ACC112 (cell line): ENCODE measurements at regions not wholly inside any gene's neighbourhood (a gene's known extent, or its start where the extent isn't known, plus 50 kb on each side); places are given as distances from the start of the nearest gene placed in this dataset.
A peak's percentile ranks its signal among the peaks of the same experiment; 100 is the strongest.

Source experiments
- H2AFZ ChIP-seq: fragments of 200-600 bp; sonication (generic); one replicate; pipeline ENCODE4 v1.6.0; 2017; ENCODE audit warnings: antibody characterized with exemption, low read length; ENCODE audit not compliant: unreplicated experiment
- H3K27ac ChIP-seq: fragments of 200-600 bp; sonication (generic); 2 replicates; pipeline ENCODE4 v1.5.1; 2014; ENCODE audit warnings: low read depth, mild to moderate bottlenecking, antibody characterized with exemption, low read length, moderate library complexity
- H3K27me3 ChIP-seq: fragments of 200-600 bp; sonication (generic); 2 replicates; pipeline ENCODE4 v1.6.1; 2014; ENCODE audit warnings: mild to moderate bottlenecking, antibody characterized with exemption, low read length, moderate library complexity, mixed read lengths; ENCODE audit not compliant: insufficient read depth
- H3K36me3 ChIP-seq: fragments of 200-600 bp; sonication (generic); 2 replicates; pipeline ENCODE4 v1.6.1; 2016; ENCODE audit warnings: mild to moderate bottlenecking, antibody characterized with exemption, low read length, moderate library complexity, mixed read lengths; ENCODE audit not compliant: insufficient read depth
- H3K4me1 ChIP-seq: fragments of 200-600 bp; sonication (generic); one replicate; pipeline ENCODE4 v1.6.1; 2016; ENCODE audit warnings: low read length, mixed read lengths; ENCODE audit not compliant: insufficient read depth, unreplicated experiment, control insufficient read depth
- H3K4me3 ChIP-seq: fragments of 200-600 bp; sonication (generic); 2 replicates; pipeline ENCODE4 v1.5.1; 2014; ENCODE audit warnings: mild to moderate bottlenecking, low read depth, low read length
- H3K79me2 ChIP-seq: fragments of 200-600 bp; sonication (generic); one replicate; pipeline ENCODE4 v1.6.0; 2016; ENCODE audit warnings: low read length; ENCODE audit not compliant: control insufficient read depth, unreplicated experiment, insufficient read depth

DNA sequence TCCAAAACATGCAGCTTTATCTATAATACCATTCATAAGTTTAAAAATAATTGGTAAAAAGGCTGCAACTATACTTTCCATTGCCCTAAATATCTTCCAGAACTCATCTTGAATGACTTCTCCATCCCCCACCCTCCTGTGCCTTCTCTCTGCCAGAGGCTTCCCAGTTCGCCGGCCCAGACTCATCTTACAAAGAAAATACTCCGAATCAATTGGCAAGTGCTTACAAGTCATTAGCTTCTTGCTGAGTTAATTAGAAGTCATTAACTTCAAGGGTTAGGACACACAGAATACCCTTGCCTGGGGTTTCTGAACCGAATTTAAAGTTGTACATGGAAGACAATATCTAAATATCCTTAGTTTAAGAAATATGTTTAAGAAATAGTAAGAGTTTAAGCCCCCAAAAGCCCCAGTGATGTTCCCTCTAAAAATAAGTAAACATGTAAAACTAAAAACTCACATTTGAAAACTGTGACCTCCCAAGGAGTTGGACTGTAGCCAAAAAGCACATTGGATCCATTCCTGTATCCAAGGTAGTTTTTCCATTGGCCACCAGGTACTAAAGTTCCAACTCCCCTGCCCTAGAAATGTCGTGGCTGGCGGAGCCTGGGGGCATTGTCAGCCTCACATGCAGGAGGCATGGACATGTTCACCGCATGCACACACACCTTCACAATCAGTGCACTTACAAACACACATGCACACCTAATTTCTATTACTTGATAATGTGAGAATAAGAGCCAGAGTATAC, 535.2 kb upstream of the FAT1 start:
- H3K27ac ChIP-seq, result no peak overlapping the region
- H3K79me2 ChIP-seq, result no peaks in the 10 kb centered on the region
- no peak overlapping the region for H2AFZ ChIP-seq
- no peak overlapping the region for H3K4me3 ChIP-seq
- no peaks in the 10 kb centered on the region for H3K36me3 ChIP-seq
- no peaks in the 10 kb centered on the region for H3K27me3 ChIP-seq
- H3K4me1 ChIP-seq, result no peaks in the 10 kb centered on the region

DNA sequence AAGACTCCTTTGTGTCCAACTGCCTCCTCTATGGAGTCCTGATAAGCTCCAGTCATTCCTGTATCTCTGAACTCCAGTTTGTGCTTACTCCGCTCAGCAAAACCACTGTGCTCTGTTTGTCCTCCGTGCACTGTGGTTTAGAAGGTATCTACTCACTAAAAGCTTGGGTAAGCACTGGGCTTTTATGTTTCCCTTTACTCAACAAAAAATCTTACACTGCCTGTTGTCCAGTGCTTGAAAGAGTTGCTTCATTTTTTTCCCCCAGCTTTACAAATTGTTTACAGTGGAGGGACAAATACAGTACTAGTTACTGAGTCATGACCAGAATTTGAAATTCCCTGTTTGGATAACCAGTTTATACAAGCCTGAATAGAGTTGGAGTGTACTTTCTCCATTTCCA, 545.3 kb upstream of the FAT1 start:
- no peak overlapping the region for H2AFZ ChIP-seq

DNA sequence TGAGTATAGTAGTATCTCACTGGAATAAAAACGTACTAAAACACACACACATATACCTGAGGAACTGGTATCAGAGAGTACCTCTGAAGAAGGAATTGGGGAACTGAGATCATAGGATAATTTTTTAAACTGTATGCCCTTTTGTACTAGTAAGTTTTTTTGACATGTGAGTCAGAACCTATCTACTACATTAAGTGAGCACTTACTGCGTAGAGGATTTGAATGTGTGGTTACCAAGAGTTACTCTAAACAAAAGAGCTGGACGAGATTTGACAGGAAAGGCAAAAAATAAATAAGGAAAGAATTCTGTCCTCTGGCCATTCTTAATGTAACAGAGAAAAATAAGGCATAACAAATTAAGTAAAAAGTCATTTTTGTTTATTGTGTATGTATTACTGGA, 546.5 kb upstream of the FAT1 start:
- H3K27me3 ChIP-seq, result no peaks in the 10 kb centered on the region
- no peak overlapping the region for H3K27ac ChIP-seq
- H3K4me3 ChIP-seq, result no peak overlapping the region
- no peaks in the 10 kb centered on the region for H3K4me1 ChIP-seq
- H3K36me3 ChIP-seq, result no peaks in the 10 kb centered on the region
- H2AFZ ChIP-seq, result no peak overlapping the region
- H3K79me2 ChIP-seq, result no peaks in the 10 kb centered on the region

More for the DNA sequence above, 545.3 kb upstream of the FAT1 start:
- Histone ChIP-seq H3K4me1 (no peaks in the 10 kb centered on the region), H3K27ac (no peak overlapping the region), H3K27me3 (no peaks in the 10 kb centered on the region), H3K4me3 (no peak overlapping the region), H3K79me2 (no peaks in the 10 kb centered on the region), H3K36me3 (no peaks in the 10 kb centered on the region)

DNA sequence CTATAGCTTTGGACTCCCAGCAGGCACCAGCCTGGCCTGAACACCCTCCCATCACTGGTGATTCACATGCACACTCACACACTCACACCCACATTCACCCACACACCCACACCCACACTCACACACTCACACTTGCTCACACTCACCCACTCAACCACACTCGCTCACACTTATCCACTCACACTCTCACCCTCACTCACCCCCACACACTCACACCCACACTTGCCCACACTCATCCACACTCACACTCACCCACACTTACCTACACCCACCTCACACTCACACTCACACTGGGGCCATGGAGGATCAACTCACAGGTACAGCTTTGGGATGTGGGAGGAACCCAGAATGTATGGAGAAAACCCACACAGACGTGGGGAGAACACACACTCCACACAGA, 548.2 kb upstream of the FAT1 start:
- no peaks in the 10 kb centered on the region for H3K27me3 ChIP-seq
- H3K79me2 ChIP-seq, result no peaks in the 10 kb centered on the region
- no peak overlapping the region for H3K4me3 ChIP-seq
- H3K36me3 ChIP-seq, result no peaks in the 10 kb centered on the region
- no peak overlapping the region for H2AFZ ChIP-seq
- peaks cover 3% of the 10 kb centered on the region for H3K4me1 ChIP-seq
- H3K27ac ChIP-seq, result no peak overlapping the region

DNA sequence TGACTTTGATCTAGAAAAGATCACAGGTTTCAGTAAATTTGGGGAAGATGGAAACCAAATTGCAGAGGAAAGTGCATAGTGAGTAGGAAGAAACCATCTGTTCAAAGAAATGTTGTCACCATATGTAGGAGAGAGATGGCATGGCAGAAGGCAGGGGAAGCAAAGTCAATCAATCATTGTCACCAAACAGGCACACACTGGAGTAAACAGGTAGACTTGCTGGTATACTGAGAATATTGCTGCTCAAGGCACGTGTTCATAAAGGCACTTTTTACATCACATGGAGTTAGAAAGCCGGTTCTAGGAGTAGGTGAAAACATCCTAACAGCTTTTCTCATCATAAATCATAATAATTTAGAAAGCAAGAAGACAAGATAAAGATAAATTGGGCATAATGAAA, 550.5 kb upstream of the FAT1 start:
- no peak overlapping the region for H3K4me3 ChIP-seq
- no peak overlapping the region for H2AFZ ChIP-seq
- no peaks in the 10 kb centered on the region for H3K36me3 ChIP-seq
- H3K4me1 ChIP-seq, result peaks cover 3% of the 10 kb centered on the region
- H3K27ac ChIP-seq, result no peak overlapping the region
- H3K79me2 ChIP-seq, result no peaks in the 10 kb centered on the region
- no peaks in the 10 kb centered on the region for H3K27me3 ChIP-seq

DNA sequence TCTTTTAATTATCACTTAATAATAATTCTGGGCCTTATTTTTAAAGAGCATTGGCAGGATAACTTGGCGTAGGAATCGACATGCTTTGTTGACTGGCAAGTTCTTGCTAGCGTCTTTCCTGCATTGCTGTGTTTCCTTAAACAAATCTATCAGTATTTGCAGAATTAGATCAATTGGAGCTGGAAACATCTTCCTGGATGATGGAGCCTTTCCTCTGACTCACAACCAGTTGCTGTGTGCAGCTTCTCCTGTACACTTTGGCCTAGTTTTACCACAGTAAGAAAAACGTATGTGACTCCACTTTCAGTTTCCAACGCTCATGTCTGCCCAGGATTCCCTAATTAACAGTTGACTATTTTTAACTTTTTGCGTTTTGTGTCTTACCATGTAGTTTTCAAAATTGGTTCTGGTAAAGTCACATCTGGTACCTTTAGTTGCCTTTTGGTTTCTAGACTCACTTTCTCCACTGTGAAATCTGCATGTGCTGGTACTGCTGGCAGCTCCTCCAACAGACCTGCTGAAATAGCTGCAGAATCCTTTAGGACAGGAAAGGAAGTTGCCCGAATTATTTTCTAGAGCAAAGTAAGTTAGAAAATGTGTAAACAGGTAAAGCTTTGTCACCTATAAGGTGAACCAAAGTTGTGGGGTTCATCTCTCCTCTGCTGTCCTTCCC, 553.2 kb upstream of the FAT1 start:
- no peak overlapping the region for H3K27ac ChIP-seq
- peak overlapping the region; percentile 37 for H2AFZ ChIP-seq
- no peaks in the 10 kb centered on the region for H3K36me3 ChIP-seq
- H3K27me3 ChIP-seq, result no peaks in the 10 kb centered on the region
- H3K4me3 ChIP-seq, result peak overlapping the region; percentile 30; the same call in 1 of the 2 replicates
- H3K4me1 ChIP-seq, result peaks cover 3% of the 10 kb centered on the region
- no peaks in the 10 kb centered on the region for H3K79me2 ChIP-seq

DNA sequence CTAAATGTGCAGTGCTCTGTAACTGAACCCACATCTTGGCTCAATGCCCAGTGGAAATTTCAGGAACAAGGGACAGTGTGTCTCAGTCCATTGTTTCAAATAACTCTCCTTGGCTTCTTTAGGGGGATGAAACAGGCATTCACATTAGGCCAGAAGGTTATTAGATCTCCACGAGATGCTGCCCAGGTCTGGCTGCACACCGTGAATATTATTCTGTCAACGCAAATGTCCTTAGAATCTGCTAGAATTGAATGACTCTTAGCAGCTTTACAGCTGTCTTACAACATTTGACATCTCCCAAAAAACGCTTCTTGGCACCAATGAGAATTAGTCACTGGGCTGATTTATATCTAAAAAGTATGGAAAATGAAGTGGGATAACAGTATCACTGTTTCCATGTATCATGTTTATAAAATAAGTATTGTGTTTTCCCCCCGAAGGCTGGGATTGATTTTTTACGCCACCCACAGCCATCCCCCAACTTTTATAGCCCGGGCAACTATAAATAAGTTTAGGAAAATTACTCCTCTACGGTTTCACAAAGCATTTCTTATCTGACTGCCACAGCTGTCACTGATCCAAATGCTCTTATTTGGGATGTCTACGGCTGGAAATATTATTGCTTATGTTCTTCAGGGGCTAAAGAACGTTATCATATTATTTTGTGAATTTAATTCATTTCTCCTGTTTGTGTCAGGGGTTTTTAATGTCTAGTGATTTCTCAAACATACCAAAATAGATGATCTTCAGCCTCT, 559.7 kb upstream of the FAT1 start:
- Histone ChIP-seq H3K36me3 (no peaks in the 10 kb centered on the region), H3K4me1 (no peaks in the 10 kb centered on the region), H3K27ac (no peak overlapping the region), H3K79me2 (no peaks in the 10 kb centered on the region), H3K27me3 (no peaks in the 10 kb centered on the region), H3K4me3 (no peak overlapping the region), H2AFZ (no peak overlapping the region)

DNA sequence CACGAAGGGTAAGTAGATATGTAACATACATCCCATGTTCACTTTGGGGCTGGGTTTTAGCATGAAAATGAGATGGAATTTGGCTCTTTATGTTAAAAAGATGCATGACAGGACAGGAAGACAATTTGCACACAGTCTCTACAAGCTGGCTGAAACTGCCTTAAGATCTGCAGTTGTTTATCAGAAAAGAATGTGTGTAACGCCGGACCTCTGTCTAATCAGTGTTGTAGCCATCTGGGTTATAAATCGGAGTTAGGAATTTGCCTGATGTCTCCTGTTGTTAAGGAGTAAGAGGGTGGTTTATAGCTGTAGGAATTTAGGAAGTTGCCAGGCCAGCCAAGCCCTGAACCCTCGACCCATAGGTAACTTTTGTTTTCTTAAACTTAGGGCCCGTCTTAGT, 562.9 kb upstream of the FAT1 start:
- Histone ChIP-seq H3K79me2 (no peaks in the 10 kb centered on the region), H3K4me1 (peaks cover 10% of the 10 kb centered on the region), H2AFZ (no peak overlapping the region), H3K27me3 (no peaks in the 10 kb centered on the region), H3K27ac (no peak overlapping the region), H3K4me3 (no peak overlapping the region), H3K36me3 (no peaks in the 10 kb centered on the region)

DNA sequence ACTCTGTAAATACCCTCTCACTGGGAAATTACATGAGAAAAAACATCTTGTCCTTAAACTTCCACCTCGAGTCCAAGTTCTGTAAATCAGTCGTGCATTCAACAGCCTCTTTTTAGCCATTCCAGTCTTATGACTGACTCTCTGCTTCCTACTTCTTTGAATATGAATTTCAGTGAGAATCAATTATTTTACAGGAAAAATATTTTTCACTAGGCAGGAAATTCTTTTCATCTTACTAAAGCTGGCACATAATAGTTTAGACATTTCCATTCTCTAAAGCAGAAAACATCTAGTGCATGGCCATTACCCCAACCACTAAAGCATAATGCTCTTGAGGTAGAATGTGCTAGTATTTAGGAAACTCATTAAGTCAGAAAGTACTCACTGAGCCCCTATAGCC, 565.7 kb upstream of the FAT1 start:
- H3K27me3 ChIP-seq, result no peaks in the 10 kb centered on the region
- no peak overlapping the region; the same call in 1 of the 2 replicates for H3K27ac ChIP-seq

DNA sequence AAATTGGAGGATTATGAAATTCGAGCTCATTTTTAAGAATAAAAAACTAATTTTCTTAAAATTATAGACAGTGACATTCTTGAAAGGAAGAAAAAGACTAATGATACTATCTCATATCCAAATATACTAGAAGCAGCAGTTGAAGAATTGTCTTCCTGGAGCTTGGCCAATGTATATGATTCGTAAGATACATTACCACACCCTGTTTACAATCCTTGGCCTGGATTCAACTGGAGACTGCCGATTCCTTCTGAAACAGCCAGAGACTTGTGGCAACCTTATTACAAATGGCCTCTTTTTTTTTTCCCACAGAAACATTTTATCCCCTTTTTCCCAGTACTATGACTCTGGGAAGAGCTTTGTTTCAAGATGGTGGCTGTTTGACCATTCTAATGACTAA, 571.2 kb upstream of the FAT1 start:
- Histone ChIP-seq H3K4me1 (peaks cover 2% of the 10 kb centered on the region), H3K36me3 (no peaks in the 10 kb centered on the region), H3K79me2 (no peaks in the 10 kb centered on the region), H3K4me3 (no peak overlapping the region), H2AFZ (no peak overlapping the region), H3K27ac (no peak overlapping the region), H3K27me3 (no peaks in the 10 kb centered on the region)

More for the DNA sequence above, 565.7 kb upstream of the FAT1 start:
- H3K79me2 ChIP-seq, result no peaks in the 10 kb centered on the region
- no peaks in the 10 kb centered on the region for H3K36me3 ChIP-seq
- H3K4me3 ChIP-seq, result no peak overlapping the region
- no peak overlapping the region for H2AFZ ChIP-seq
- peaks cover 10% of the 10 kb centered on the region for H3K4me1 ChIP-seq
